ENCODE measurements at regions not wholly inside any gene's neighbourhood (a gene's known extent, or its start where the extent isn't known, plus 50 kb on each side); places are given as distances from the start of the nearest gene placed in this dataset.

- CTCF ChIA-PET = no interaction called here
- no TSS peak for BruUV-seq (replicated peaks)
Measured at GRCh38 chr12:115864396-115864795, 413.1 kb downstream of the MED13L start.

More at GRCh38 chr12:115864396-115864795, 413.1 kb downstream of the MED13L start:
- Histone ChIP-seq H3K36me3 (ENCODE audit: control insufficient read depth in 2 of 2, extremely low read depth in 1 of 2, insufficient read depth in 2 of 2, low read length in 2 of 2) (no peaks in the 10 kb centered on the region), H4K20me1 (replicated peaks; ENCODE audit: control insufficient read depth, extremely low read depth, insufficient read depth, low read length) (no peaks in the 10 kb centered on the region), H2AFZ (ENCODE audit: low read depth, low read length) (no peak overlapping the region), H3K9ac (replicated peaks; ENCODE audit: extremely low read depth, insufficient read depth, low read length) (no peak overlapping the region), H3K9me3 (replicated peaks; ENCODE audit: control insufficient read depth, insufficient read depth, low read length) (no peaks in the 10 kb centered on the region), H3K79me2 (ENCODE audit: control insufficient read depth, insufficient read depth, low read length) (no peaks in the 10 kb centered on the region), H3K27ac (ENCODE audit: insufficient read depth, low read depth, low read length) (no peak overlapping the region), H3K4me2 (ENCODE audit: insufficient read depth, low read length) (no peak overlapping the region), H3K9me1 (replicated peaks; ENCODE audit: control insufficient read depth, extremely low read depth, insufficient read depth, low read length) (no peaks in the 10 kb centered on the region), H3K27me3 (ENCODE audit: control insufficient read depth in 2 of 2, insufficient read depth in 2 of 2, low read length in 2 of 2) (no peaks in the 10 kb centered on the region), H3K4me1 (ENCODE audit: control insufficient read depth, extremely low read depth, insufficient read depth, low read length) (no peaks in the 10 kb centered on the region), H3K4me3 (replicated peaks in 1 of 3; ENCODE audit: insufficient read depth in 1 of 3, low read depth in 1 of 3, low read length in 3 of 3) (no peak overlapping the region)
- FAIRE-seq (no peak), DNase-seq (ENCODE audit: low read depth, low spot score) (no peak)
- no peak for TF ChIP-seq CTCF (IDR thresholded peaks at IDR 0.05; ENCODE audit: extremely low read depth in 1 of 2, insufficient read depth in 1 of 2, low read depth in 1 of 2, low read length in 2 of 2)
- TF ChIP-seq MAX (IDR thresholded peaks at IDR 0.05; ENCODE audit: insufficient read depth, insufficient read length) = no peak
- TF ChIP-seq EZH2 (IDR thresholded peaks at IDR 0.05; ENCODE audit: borderline replicate concordance, low read depth, low read length, severe bottlenecking) = no peak
- TF ChIP-seq POLR2A (IDR thresholded peaks at IDR 0.05; ENCODE audit: low read depth, low read length) = no peak
- no peak for TF ChIP-seq JUN (IDR thresholded peaks at IDR 0.05; ENCODE audit: borderline replicate concordance, insufficient read depth, insufficient read length, low read depth)
- TF ChIP-seq MYC (IDR thresholded peaks at IDR 0.05; ENCODE audit: low read depth, low read length) = no peak
- TF ChIP-seq POLR2AphosphoS5 (IDR thresholded peaks at IDR 0.05; ENCODE audit: insufficient read depth, low read depth, low read length) = no peak
- no peak for TF ChIP-seq GATA2 (IDR thresholded peaks at IDR 0.05; ENCODE audit: insufficient read depth, insufficient read length, low read depth, low read length)
- no peak for TF ChIP-seq FOS (IDR thresholded peaks at IDR 0.05; ENCODE audit: borderline replicate concordance, insufficient read depth, low read length)
- dilution Hi-C loops (cut with MboI; ENCODE audit: extremely low pct_ligation_motif_present, low sequenced_read_pairs) (no loop called here), intact Hi-C loops (cut with micrococcal nuclease) (no loop called here)
- POLR2A ChIA-PET = no interaction called here

Data from endothelial cell of umbilical vein (primary cell).